Frontal cortex (tissue), 3 donors: ENCODE measurements at regions not wholly inside any gene's neighbourhood (a gene's known extent, or its start where the extent isn't known, plus 50 kb on each side); places are given as distances from the start of the nearest gene placed in this dataset.
"Not testable (repeated sequence)": the region's sequence is repeated elsewhere in the genome, so short reads cannot be mapped to it uniquely, and the experiment has no call there.

Experiments used
- DNase-seq, 2 donors: peaks; one replicate each; pipeline ENCODE4 v3.0.0; 2012; ENCODE audit warnings: low spot score in 2 of 2
- FAIRE-seq: peaks from 2 replicates; lab custom pipeline; 2012; peaks lifted over from hg19 to GRCh38; lab: Jason Lieb, UNC
- donor health status: control.
- donor health status: control.
- donor health status: control.

DNA sequence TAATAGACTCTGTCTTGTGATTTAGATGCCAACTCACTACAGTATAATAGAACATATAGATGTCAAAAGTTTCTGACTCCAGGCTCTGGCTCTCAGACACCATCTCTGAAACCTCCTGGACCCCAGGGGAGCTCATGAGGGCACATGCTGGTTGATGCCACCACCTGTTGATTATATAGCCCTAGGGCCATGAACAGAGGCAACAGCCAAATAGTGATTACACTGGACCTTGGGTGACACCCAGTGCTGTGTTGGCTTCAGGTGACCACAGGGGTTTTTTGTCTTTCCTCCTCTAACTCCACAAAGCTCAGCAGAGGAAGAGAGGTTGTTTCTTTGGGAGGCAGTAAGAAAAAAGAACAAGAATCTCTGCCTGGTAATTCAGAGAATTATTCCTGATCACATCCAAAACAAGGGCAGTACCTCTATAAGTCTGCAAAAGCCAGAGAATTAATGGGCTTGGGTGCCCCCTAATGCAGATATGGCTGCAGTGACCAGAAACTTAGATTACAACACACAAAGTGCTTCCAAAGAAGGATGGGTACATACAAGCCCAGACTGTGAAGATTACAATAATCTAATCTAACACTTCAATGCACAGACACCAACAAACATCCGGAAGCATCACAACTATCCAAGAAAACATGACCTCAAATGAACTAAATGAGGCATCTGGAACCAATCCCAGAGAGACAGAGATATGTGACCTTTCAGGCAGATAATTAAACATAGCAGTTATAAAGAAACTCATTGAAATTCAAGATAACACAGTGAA is 1920.6 kb downstream of the ARAP2 start:
- no peak for FAIRE-seq

GRCh38 chr4:34328939-34329338 is 1915.4 kb downstream of the ARAP2 start:
- FAIRE-seq = no peak
- no peak for DNase-seq

More for the DNA sequence above, 1920.6 kb downstream of the ARAP2 start:
- DNase-seq = no peak

- DNase-seq, FAIRE-seq: not testable (repeated sequence)
These were observed 1909.2 kb downstream of the ARAP2 start for GRCh38 chr4:34335156-34335555.

- not testable (repeated sequence) for FAIRE-seq, DNase-seq
These were observed 1908.8 kb downstream of the ARAP2 start for GRCh38 chr4:34335556-34335955.

GRCh38 chr4:34362654-34363053 is 1881.7 kb downstream of the ARAP2 start:
- FAIRE-seq (no peak), DNase-seq (no peak)

DNA sequence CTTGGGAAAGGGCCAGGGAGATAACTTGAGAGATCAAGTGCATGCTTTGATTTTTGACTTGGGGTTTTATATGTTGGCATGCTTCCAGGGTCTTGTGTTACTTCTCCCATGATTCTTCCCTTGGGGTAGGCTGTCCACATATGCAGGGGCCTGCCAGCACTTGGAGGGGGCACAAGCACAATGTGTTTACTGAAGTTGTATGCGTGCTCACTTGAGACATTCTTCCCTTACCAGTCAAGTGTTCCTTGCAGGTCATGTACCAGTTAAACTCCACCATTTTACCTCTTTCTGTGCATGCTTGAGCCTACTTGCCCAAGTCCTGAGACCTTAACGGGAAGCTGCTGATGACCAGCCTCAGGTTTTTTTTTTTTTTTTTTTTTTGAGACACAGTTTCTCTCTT is 1880.5 kb downstream of the ARAP2 start:
- DNase-seq = no peak
- FAIRE-seq = no peak

DNA sequence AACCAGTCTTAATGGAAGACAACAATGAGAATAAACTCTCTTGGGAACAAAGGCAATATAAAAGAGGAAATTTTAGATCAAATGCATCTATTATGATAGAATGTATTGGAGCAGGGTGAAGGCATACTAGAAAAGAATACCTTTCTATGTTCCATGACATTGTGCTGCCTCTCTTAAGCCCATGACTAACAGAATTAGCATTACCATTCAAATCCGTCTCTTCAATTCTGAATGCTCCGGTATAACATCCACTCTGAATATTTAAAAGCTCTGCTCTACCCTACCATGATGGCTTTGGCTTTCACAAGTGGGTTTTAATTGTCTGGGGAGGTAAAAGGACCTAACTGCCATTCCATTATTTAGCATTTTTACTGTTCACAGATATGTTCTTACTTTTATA is 1878.4 kb downstream of the ARAP2 start:
- FAIRE-seq (no peak), DNase-seq (no peak)

- FAIRE-seq (no peak), DNase-seq (no peak)
These were observed 1872.6 kb downstream of the ARAP2 start for GRCh38 chr4:34371676-34372075.

GRCh38 chr4:34372815-34373214 is 1871.5 kb downstream of the ARAP2 start:
- DNase-seq (no peak), FAIRE-seq (no peak)

- DNase-seq (no peak), FAIRE-seq (no peak)
These were observed 1870.9 kb downstream of the ARAP2 start for GRCh38 chr4:34373456-34373855.

- FAIRE-seq = no peak
These were observed 1832.1 kb downstream of the ARAP2 start for GRCh38 chr4:34412233-34412632.

GRCh38 chr4:34412911-34413310 is 1831.4 kb downstream of the ARAP2 start:
- FAIRE-seq = no peak

More at GRCh38 chr4:34412233-34412632, 1832.1 kb downstream of the ARAP2 start:
- DNase-seq = no peak

GRCh38 chr4:34417160-34417559 is 1827.2 kb downstream of the ARAP2 start:
- no peak for DNase-seq
- FAIRE-seq = no peak

More at GRCh38 chr4:34412911-34413310, 1831.4 kb downstream of the ARAP2 start:
- no peak for DNase-seq

DNA sequence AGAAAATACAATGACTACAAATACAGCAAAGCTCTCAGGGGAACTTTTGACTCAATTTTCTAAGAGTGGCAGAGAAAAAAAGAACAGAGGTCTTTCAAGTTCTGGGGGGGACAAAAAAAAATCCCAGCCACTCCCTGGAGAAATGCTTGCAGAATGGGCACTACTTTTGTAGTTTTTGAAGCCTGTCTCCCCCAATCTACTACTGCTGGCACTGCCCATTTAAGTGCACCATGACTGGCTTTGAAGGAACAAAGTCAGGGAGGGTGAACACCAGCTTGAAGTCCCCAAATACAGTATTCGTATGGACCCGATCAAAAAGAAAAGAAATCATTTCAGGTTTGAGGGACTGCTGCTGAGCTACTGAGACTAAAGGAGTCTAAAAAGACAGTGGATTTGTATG is 1824.4 kb downstream of the ARAP2 start:
- DNase-seq (no peak), FAIRE-seq (no peak)

GRCh38 chr4:34422472-34423175 is 1821.7 kb downstream of the ARAP2 start:
- DNase-seq (no peak), FAIRE-seq (no peak)

DNA sequence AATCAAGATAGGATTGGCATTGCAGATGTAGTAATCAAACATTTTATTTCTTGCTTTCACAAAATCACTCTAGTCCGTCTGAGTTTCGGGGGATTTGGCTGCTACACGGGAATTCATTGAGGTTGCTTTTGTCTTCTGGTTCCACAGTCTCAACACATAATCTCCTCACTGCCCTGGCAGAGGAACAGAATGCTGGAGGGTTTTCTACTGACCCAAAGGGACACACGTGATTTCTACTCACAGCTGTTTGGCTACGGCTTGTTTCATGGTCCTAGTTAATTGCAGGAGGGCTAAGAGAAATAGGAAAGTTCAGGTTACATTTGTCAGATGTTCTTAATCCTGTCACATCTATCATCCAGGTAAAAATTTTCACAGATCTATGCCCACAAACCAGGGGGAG is 1811.6 kb downstream of the ARAP2 start:
- DNase-seq = no peak

DNA sequence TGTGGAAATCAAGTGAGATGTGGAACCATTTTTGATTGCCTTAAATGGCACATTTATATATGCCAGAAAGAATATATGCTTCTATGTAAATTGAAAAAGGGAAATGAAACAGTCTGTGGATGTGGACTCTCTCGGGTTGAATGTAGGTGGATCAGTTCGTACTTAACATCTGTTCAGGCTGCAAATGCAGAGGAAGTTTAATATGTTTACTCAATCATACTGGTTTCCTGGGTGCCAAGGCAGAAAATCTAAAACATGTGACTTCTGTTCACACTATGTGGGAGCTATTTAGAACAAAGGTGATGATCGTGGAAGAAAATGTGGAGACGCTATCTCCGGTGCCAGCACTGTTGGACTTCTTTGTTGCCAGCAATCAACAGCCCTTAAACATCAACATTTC is 1809.9 kb downstream of the ARAP2 start:
- not testable (repeated sequence) for DNase-seq, FAIRE-seq

More for the DNA sequence above, 1811.6 kb downstream of the ARAP2 start:
- no peak for FAIRE-seq

DNA sequence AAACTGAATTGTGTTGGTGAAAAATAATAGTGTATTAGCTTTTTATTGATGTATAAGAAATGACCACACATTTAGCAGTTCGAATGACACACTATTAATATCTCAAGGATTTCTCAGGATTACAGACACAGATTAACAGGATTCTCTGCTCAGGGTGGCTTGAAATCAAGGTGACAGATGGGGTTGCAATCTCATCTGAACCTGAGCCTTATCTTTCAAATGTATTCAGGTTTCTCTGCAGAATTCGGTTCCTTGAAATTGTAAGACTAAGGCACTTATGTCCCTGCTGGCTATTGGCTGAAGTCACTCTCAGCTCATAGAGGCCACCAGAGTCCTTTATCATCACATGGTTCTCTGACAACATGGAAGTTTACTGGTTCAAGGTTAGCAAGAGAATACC is 1780.1 kb downstream of the ARAP2 start:
- DNase-seq (no peak), FAIRE-seq (no peak)

DNA sequence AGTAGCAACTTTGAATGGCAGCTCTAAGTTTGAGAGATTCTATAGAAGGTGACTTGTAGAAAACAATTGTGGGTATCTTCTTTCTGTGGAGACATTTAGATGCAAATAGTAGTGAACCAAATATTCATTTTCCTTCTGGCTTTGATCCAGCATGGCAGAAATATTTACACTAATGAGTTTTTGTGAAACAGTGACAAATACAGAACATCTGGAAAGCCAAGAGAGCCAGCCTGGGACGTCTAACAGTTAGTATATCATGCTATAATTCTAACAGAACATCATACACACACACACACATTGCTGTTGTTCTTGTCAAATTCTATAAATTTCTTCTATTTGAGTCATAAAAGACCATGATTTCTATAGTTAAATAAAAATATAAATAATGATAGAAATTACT is 1777.9 kb downstream of the ARAP2 start:
- DNase-seq (no peak), FAIRE-seq (no peak)

DNA sequence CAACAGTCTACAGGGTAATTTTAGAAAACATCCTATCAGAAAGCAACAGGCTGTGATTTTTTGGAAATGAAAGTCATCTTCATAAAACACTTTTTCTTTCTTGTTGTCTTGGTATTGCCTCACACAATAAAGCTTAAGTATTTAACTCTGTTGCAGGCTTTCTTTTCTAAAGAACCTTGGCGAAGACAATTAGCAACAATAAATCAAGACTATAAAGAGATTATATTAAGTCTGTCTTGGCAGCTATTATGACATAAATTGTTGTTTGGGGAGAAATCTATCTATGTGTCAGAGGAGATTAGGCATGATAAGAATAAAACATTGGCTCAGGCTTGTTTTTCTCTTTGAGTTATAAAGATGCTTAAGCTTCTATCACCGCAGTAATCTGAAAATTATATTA is 1774.8 kb downstream of the ARAP2 start:
- FAIRE-seq (no peak), DNase-seq (no peak)

DNA sequence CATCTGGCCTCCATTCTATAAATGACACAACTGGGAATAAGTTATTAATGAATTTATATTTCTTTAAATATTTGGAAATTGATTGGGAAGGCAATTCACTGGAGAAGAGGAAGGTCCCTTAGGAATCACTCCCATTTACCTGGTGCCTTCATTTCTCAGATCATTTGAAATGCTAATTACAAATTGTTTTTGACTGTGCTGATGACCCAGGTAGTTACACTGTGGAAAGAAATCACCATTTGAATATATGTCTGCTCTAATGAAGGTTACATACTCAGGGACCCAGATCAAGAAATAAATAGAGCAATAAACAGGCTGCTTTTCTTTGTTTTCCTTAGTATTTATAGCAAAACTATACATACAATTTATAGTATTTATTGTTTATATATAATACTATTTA is 1759.1 kb downstream of the ARAP2 start:
- FAIRE-seq (no peak), DNase-seq (no peak)
